ENCODE measurements at regions not wholly inside any gene's neighbourhood (a gene's known extent, or its start where the extent isn't known, plus 50 kb on each side); places are given as distances from the start of the nearest gene placed in this dataset.

- Histone ChIP-seq H3K4me1 (ENCODE audit: control insufficient read depth, low read length) (no peaks in the 10 kb centered on the region), H4K20me1 (ENCODE audit: control insufficient read depth, insufficient read depth, low read depth, low read length) (no peaks in the 10 kb centered on the region), H3K9me3 (ENCODE audit: control insufficient read depth, insufficient read depth, low read length) (no peaks in the 10 kb centered on the region), H3K4me2 (ENCODE audit: low read length) (no peak overlapping the region), H3K4me3 (ENCODE audit: low read length) (no peak overlapping the region), H3K27ac (ENCODE audit: low read depth, low read length) (no peak overlapping the region), H3K36me3 (ENCODE audit: control insufficient read depth, low read length) (no peaks in the 10 kb centered on the region), H3K9me2 (replicated peaks; ENCODE audit: control insufficient read depth, low read length) (no peaks in the 10 kb centered on the region), H3K79me2 (ENCODE audit: control insufficient read depth, low read length) (no peaks in the 10 kb centered on the region), H3F3A (ENCODE audit: control insufficient read depth, insufficient read depth) (no peaks in the 10 kb centered on the region), H3K27me3 (ENCODE audit: control insufficient read depth, low read length) (no peaks in the 10 kb centered on the region)
- no peak for TF ChIP-seq EZH2phosphoT487 (IDR thresholded peaks at IDR 0.05; ENCODE audit: borderline replicate concordance, low read length)
- no peak for TF ChIP-seq CTCF (IDR thresholded peaks at IDR 0.05; ENCODE audit: low read depth, low read length, poor library complexity, severe bottlenecking)
Measured at GRCh38 chr6:95959261-95959660, 56.5 kb upstream of the FUT9 start.
